H1 (cell line): ENCODE measurements at regions not wholly inside any gene's neighbourhood (a gene's known extent, or its start where the extent isn't known, plus 50 kb on each side); places are given as distances from the start of the nearest gene placed in this dataset.

Experiments used
- CTCF ChIA-PET: fragments of 300-600 bp; sonication (Branson Sonifier 250); formaldehyde crosslinking; loops from one replicate; lab custom pipeline; 2021; ENCODE audit not compliant: partially characterized antibody; lab: Charles Lee
- POLR2A ChIA-PET: fragments of 300-600 bp; sonication (Branson Sonifier 250); formaldehyde crosslinking; loops from one replicate; lab custom pipeline; 2021; ENCODE audit warnings: inconsistent platforms; ENCODE audit not compliant: partially characterized antibody; lab: Charles Lee
- DNase-seq, 2 experiments: peaks; one replicate each; pipeline versions ENCODE4 v3.0.0 to v3.0.0-alpha.2; 2010 to 2022; ENCODE audit warnings: low spot score in 2 of 2, low read depth in 1 of 2, mixed read lengths in 1 of 2
- FAIRE-seq: peaks from 2 replicates; lab custom pipeline; 2011; peaks lifted over from hg19 to GRCh38; lab: Jason Lieb, UNC
- H2AFZ ChIP-seq: 2 replicates; pipeline ENCODE4 v1.8.1; 2012; ENCODE audit warnings: low read length, inconsistent platforms
- H2AK5ac ChIP-seq: 2 replicates; pipeline ENCODE4 v1.6.1; 2013; ENCODE audit warnings: low read depth, low read length
- H2BK120ac ChIP-seq: replicated peaks from 2 replicates; pipeline ENCODE3; 2013; ENCODE audit warnings: low read depth, low read length, inconsistent platforms
- H2BK12ac ChIP-seq: 2 replicates; pipeline ENCODE4 v1.6.1; 2013; ENCODE audit warnings: low read depth, low read length
- H2BK15ac ChIP-seq: 2 replicates; pipeline ENCODE4 v1.6.1; 2013; ENCODE audit warnings: low read length
- H2BK20ac ChIP-seq: 2 replicates; pipeline ENCODE4 v1.6.1; 2013; ENCODE audit warnings: low read length
- H2BK5ac ChIP-seq: 2 replicates; pipeline ENCODE4 v1.6.1; 2013; ENCODE audit warnings: low read depth, low read length
- H3K14ac ChIP-seq: 2 replicates; pipeline ENCODE4 v1.6.1; 2013; ENCODE audit warnings: inconsistent platforms; ENCODE audit not compliant: insufficient read length
- H3K18ac ChIP-seq: 2 replicates; pipeline ENCODE4 v1.6.1; 2013; ENCODE audit warnings: low read length; ENCODE audit errors: extremely low read depth
- H3K23ac ChIP-seq: 2 replicates; pipeline ENCODE4 v1.6.1; 2013; ENCODE audit warnings: inconsistent platforms; ENCODE audit not compliant: insufficient read length
- H3K23me2 ChIP-seq: 2 replicates; pipeline ENCODE4 v1.6.1; 2013; ENCODE audit warnings: low read depth, low read length
- H3K27ac ChIP-seq: 2 replicates; pipeline ENCODE4 v1.6.1; 2011; ENCODE audit warnings: low read depth, low read length, inconsistent platforms
- H3K27me3 ChIP-seq, 4 experiments: replicated peaks in 1 of 4; 1 replicate in 1 of 4; 2 replicates in 3 of 4; pipeline versions ENCODE4 v1.6.1 to v1.8.1; 2011 to 2013; ENCODE audit warnings: low read length in 3 of 4, mild to moderate bottlenecking in 3 of 4, inconsistent platforms in 2 of 4, mixed read lengths in 2 of 4, moderate library complexity in 1 of 4; ENCODE audit not compliant: control insufficient read depth in 3 of 4, insufficient read depth in 3 of 4; ENCODE audit errors: extremely low read depth in 1 of 4
- H3K36me3 ChIP-seq, 4 experiments: 2 replicates each; pipeline versions ENCODE4 v1.6.1 to v1.8.1; 2011 to 2013; ENCODE audit warnings: mild to moderate bottlenecking in 4 of 4, low read length in 3 of 4, moderate library complexity in 2 of 4, control low read depth in 1 of 4, inconsistent platforms in 1 of 4; ENCODE audit not compliant: insufficient read depth in 4 of 4, control insufficient read depth in 2 of 4
- H3K4ac ChIP-seq: replicated peaks from 2 replicates; pipeline ENCODE3; 2013; ENCODE audit warnings: low read length, low read depth, mixed read lengths, inconsistent platforms; ENCODE audit not compliant: insufficient read length
- H3K4me1 ChIP-seq, 4 experiments: replicated peaks in 1 of 4; 1 replicate in 1 of 4; 2 replicates in 3 of 4; pipeline versions ENCODE4 v1.6.1 to v1.8.1; 2011 to 2013; ENCODE audit warnings: low read length in 3 of 4, inconsistent platforms in 2 of 4, mixed read lengths in 1 of 4; ENCODE audit not compliant: insufficient read depth in 4 of 4, control insufficient read depth in 3 of 4
- H3K4me2 ChIP-seq, 2 experiments: 2 replicates each; pipeline versions ENCODE4 v1.6.1 to v1.8.1; 2011 to 2013; ENCODE audit warnings: low read depth in 2 of 2, low read length in 2 of 2, control low read depth in 1 of 2, inconsistent platforms in 1 of 2, mild to moderate bottlenecking in 1 of 2; ENCODE audit not compliant: insufficient read depth in 1 of 2
- H3K4me3 ChIP-seq, 4 experiments: fragments of 200-600, 300-600 bp in 1 of 4; sonication (generic), shearing (Covaris generic), sonication (Bioruptor Twin) in 1 of 4; 2 replicates each; pipeline versions ENCODE4 v1.5.1 to v1.8.1; 2011 to 2016; ENCODE audit warnings: low read length in 4 of 4, low read depth in 3 of 4, control low read depth in 2 of 4, inconsistent platforms in 2 of 4, mild to moderate bottlenecking in 2 of 4, mixed read lengths in 1 of 4, moderate library complexity in 1 of 4; ENCODE audit not compliant: insufficient read depth in 2 of 4; ENCODE audit errors: extremely low read depth in 1 of 4
- H3K56ac ChIP-seq: replicated peaks from 2 replicates; pipeline ENCODE3; 2013; ENCODE audit warnings: low read depth, mild to moderate bottlenecking, mixed read lengths, low read length, inconsistent platforms; ENCODE audit not compliant: insufficient read length
- H3K79me1 ChIP-seq: 2 replicates; pipeline ENCODE4 v1.6.1; 2013; ENCODE audit warnings: low read depth, low read length, control low read depth
- H3K79me2 ChIP-seq, 2 experiments: 2 replicates each; pipeline versions ENCODE4 v1.6.1 to v1.8.1; 2012 to 2013; ENCODE audit warnings: low read length in 2 of 2, mild to moderate bottlenecking in 2 of 2, inconsistent platforms in 1 of 2; ENCODE audit not compliant: insufficient read depth in 2 of 2, control insufficient read depth in 1 of 2
- H3K9ac ChIP-seq, 4 experiments: replicated peaks in 1 of 4; 1 replicate in 1 of 4; 2 replicates in 3 of 4; pipeline versions ENCODE4 v1.6.1 to v1.8.1; 2011 to 2013; ENCODE audit warnings: low read depth in 3 of 4, low read length in 3 of 4, control low read depth in 2 of 4, mild to moderate bottlenecking in 2 of 4, moderate library complexity in 2 of 4, inconsistent platforms in 1 of 4; ENCODE audit errors: extremely low read depth in 1 of 4
- H3K9me3 ChIP-seq, 2 experiments: 2 replicates each; pipeline versions ENCODE4 v1.6.1 to v1.8.1; 2012 to 2013; ENCODE audit warnings: mild to moderate bottlenecking in 2 of 2, moderate library complexity in 2 of 2, control low read depth in 1 of 2, inconsistent platforms in 1 of 2, low read depth in 1 of 2, low read length in 1 of 2, mixed read lengths in 1 of 2; ENCODE audit not compliant: insufficient read depth in 2 of 2
- H4K20me1 ChIP-seq, 2 experiments: replicated peaks in 1 of 2; 2 replicates each; pipeline versions ENCODE3 to v1.8.1; 2011 to 2013; ENCODE audit warnings: inconsistent platforms in 2 of 2, low read length in 2 of 2, mild to moderate bottlenecking in 1 of 2; ENCODE audit not compliant: insufficient read depth in 2 of 2, control insufficient read depth in 1 of 2
- H4K5ac ChIP-seq: 2 replicates; pipeline ENCODE4 v1.6.1; 2013; ENCODE audit warnings: low read length, low read depth, mixed read lengths, inconsistent platforms; ENCODE audit not compliant: insufficient read length
- H4K8ac ChIP-seq: 2 replicates; pipeline ENCODE4 v1.8.0; 2013; ENCODE audit warnings: mild to moderate bottlenecking, moderate library complexity, low read length, inconsistent platforms; ENCODE audit not compliant: insufficient read depth; ENCODE audit errors: extremely low read depth
- H4K91ac ChIP-seq: replicated peaks from 2 replicates; pipeline ENCODE3; 2013; ENCODE audit warnings: low read length, mixed read lengths, inconsistent platforms; ENCODE audit not compliant: insufficient read length
- BACH1 ChIP-seq: IDR thresholded peaks from 2 replicates; pipeline ENCODE4 v1.6.1; 2012; ENCODE audit warnings: low read length, improper control_type of control experiment
- WGBS, 2 experiments: shearing (Covaris generic) in 1 of 2; methylation state at CpG; one replicate each; pipeline versions ENCODE4 v1.1.6 to v1.1.7; 2013 to 2015; ENCODE audit warnings: low lambda C conversion rate in 2 of 2, mixed read lengths in 2 of 2, inconsistent platforms in 1 of 2, low coverage in 1 of 2, missing lambda C conversion rate in 1 of 2; ENCODE audit not compliant: insufficient replicate concordance in 2 of 2, insufficient coverage in 1 of 2, insufficient read length in 1 of 2; ENCODE audit errors: extremely low coverage in 1 of 2, missing lambda C conversion rate in 1 of 2; 5-methylcytosine and 5-hydroxymethylcytosine counted together
- TF ChIP-seq, protein P1 (sequence below), 3 experiments: IDR thresholded peaks; 1 replicate in 2 of 3; 2 replicates in 1 of 3; pipeline versions ENCODE4 v1.5.1 to v1.6.1; 2011; ENCODE audit warnings: low read length in 3 of 3, mild to moderate bottlenecking in 3 of 3, inconsistent platforms in 2 of 3, low read depth in 1 of 3, moderate library complexity in 1 of 3; ENCODE audit not compliant: insufficient read depth in 1 of 3; ENCODE audit errors: control extremely low read depth in 1 of 3

DNA sequence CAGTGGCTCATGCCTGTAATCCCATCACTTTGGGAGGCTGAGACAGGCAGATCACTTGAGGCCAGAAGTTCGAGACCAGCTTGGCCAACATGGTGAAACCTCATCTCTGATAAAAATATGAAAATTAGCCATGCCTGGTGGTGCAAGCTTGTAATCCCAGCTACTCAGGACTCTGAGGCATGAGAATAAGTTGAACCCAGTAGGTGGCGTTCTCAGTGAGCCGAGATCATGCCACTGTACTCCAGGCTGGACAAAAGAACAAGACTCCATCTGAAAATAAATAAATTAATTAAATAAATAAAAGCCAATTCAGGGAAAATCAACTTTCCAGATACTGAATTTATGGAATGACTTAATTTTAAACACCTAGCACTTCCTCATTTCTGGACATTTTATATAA lies 1722.1 kb downstream of the MAT2B start:
- no peak overlapping the region for H2BK120ac ChIP-seq
- ChIA-PET POLR2A (no interaction called here), CTCF (interaction anchor here (0.7 to 1.5 kb wide), 9 partner anchors 8 to 1699 kb away, joined by 3 to 4 read pairs (median 3); no protein-coding TSS in a partner anchor)
- no peak overlapping the region for H4K5ac ChIP-seq
- no peak for DNase-seq
- H3K4me2 ChIP-seq: no peak overlapping the region
- H3K9ac ChIP-seq: no peak overlapping the region
- no peaks in the 10 kb centered on the region for H3K9me3 ChIP-seq
- 92% methylated on average over 3 of the region's 3 CpGs; no CpG with 5 or more reads in 1 of the 2 experiments for WGBS, 2 experiments
- H3K79me1 ChIP-seq: no peaks in the 10 kb centered on the region
- H4K91ac ChIP-seq: no peak overlapping the region
- H3K56ac ChIP-seq: no peak overlapping the region
- no peaks in the 10 kb centered on the region for H4K20me1 ChIP-seq
- no peaks in the 10 kb centered on the region for H3K27me3 ChIP-seq
- H3K36me3 ChIP-seq: no peaks in the 10 kb centered on the region
- H3K79me2 ChIP-seq: no peaks in the 10 kb centered on the region
- H3K27ac ChIP-seq: no peak overlapping the region
- peaks cover 0 to 16% (median 3%) of the 10 kb centered on the region in 4 experiments; a peak in 2 of 7 replicates for H3K4me1 ChIP-seq
- no peak for FAIRE-seq
- H3K4ac ChIP-seq: no peak overlapping the region
- no peak overlapping the region for H3K18ac ChIP-seq
- H2AFZ ChIP-seq: no peak overlapping the region
- H2BK12ac ChIP-seq: no peak overlapping the region
- no peak overlapping the region for H3K14ac ChIP-seq
- TF ChIP-seq, protein P1, sequence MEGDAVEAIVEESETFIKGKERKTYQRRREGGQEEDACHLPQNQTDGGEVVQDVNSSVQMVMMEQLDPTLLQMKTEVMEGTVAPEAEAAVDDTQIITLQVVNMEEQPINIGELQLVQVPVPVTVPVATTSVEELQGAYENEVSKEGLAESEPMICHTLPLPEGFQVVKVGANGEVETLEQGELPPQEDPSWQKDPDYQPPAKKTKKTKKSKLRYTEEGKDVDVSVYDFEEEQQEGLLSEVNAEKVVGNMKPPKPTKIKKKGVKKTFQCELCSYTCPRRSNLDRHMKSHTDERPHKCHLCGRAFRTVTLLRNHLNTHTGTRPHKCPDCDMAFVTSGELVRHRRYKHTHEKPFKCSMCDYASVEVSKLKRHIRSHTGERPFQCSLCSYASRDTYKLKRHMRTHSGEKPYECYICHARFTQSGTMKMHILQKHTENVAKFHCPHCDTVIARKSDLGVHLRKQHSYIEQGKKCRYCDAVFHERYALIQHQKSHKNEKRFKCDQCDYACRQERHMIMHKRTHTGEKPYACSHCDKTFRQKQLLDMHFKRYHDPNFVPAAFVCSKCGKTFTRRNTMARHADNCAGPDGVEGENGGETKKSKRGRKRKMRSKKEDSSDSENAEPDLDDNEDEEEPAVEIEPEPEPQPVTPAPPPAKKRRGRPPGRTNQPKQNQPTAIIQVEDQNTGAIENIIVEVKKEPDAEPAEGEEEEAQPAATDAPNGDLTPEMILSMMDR (IDR thresholded peaks at IDR 0.05; ENCODE audit: control extremely low read depth in 1 of 3, insufficient read depth in 1 of 3, low read depth in 1 of 3, low read length in 3 of 3): peak in 2 of 3 experiments; percentile 6 to 8; a peak in 1 of 4 replicates
- TF ChIP-seq BACH1: no peak
- no peak overlapping the region for H3K4me3 ChIP-seq
- no peaks in the 10 kb centered on the region for H3K23me2 ChIP-seq
- H3K23ac ChIP-seq: no peak overlapping the region
- no peak overlapping the region for H4K8ac ChIP-seq
- no peak overlapping the region for H2BK20ac ChIP-seq
- H2BK15ac ChIP-seq: no peak overlapping the region
- no peak overlapping the region for H2AK5ac ChIP-seq
- H2BK5ac ChIP-seq: no peak overlapping the region
